GM12865 (cell line): ENCODE measurements at regions not wholly inside any gene's neighbourhood (a gene's known extent, or its start where the extent isn't known, plus 50 kb on each side); places are given as distances from the start of the nearest gene placed in this dataset.

Source experiments
- DNase-seq: peaks from one replicate; pipeline ENCODE4 v3.0.0; 2010; ENCODE audit warnings: low read depth
- H3K4me3 ChIP-seq: 2 replicates; pipeline ENCODE4 v1.5.1; 2011; ENCODE audit warnings: mild to moderate bottlenecking, low read depth, low read length, control low read depth
- CTCF ChIP-seq: IDR thresholded peaks from 2 replicates; pipeline ENCODE4 v1.5.1; 2011; ENCODE audit warnings: low read length, control low read depth, low read depth, inconsistent platforms; ENCODE audit not compliant: insufficient read depth; ENCODE audit errors: missing control alignments

GRCh38 chr6:90753820-90754643 is 167.2 kb upstream of the MAP3K7 start:
- TF ChIP-seq CTCF, result no peak
- no peak for DNase-seq
- H3K4me3 ChIP-seq, result no peak overlapping the region

GRCh38 chr6:90739802-90740201 is 152.9 kb upstream of the MAP3K7 start:
- DNase-seq, result no peak
- TF ChIP-seq CTCF, result no peak
- no peak overlapping the region for H3K4me3 ChIP-seq

GRCh38 chr6:90739339-90739738 is 152.5 kb upstream of the MAP3K7 start:
- no peak for DNase-seq

GRCh38 chr6:90730151-90730673 is 143.3 kb upstream of the MAP3K7 start:
- H3K4me3 ChIP-seq, result no peak overlapping the region
- TF ChIP-seq CTCF, result no peak
- DNase-seq, result no peak

More at GRCh38 chr6:90739339-90739738, 152.5 kb upstream of the MAP3K7 start:
- no peak for TF ChIP-seq CTCF
- H3K4me3 ChIP-seq, result no peak overlapping the region

- H3K4me3 ChIP-seq, result no peak overlapping the region
- TF ChIP-seq CTCF, result no peak
- no peak for DNase-seq
Measured at GRCh38 chr6:90729057-90729456, 142.2 kb upstream of the MAP3K7 start.

- no peak for DNase-seq
- TF ChIP-seq CTCF, result no peak
- no peak overlapping the region for H3K4me3 ChIP-seq
Measured at GRCh38 chr6:90722648-90723047, 135.8 kb upstream of the MAP3K7 start.
